ENCODE measurements at regions not wholly inside any gene's neighbourhood (a gene's known extent, or its start where the extent isn't known, plus 50 kb on each side); places are given as distances from the start of the nearest gene placed in this dataset.
A peak's percentile ranks its signal among the peaks of the same experiment; 100 is the strongest.
"Not testable (repeated sequence)": the region's sequence is repeated elsewhere in the genome, so short reads cannot be mapped to it uniquely, and the experiment has no call there.

- no peaks in the 10 kb centered on the region for H3K4me1 ChIP-seq
- no peaks in the 10 kb centered on the region for H3K27me3 ChIP-seq
- peak; percentile 1 for DNase-seq
- intact Hi-C loops (cut with DNase I; ENCODE audit: low total_unique reads): no loop called here
- no peaks in the 10 kb centered on the region for H3K36me3 ChIP-seq
- no peaks in the 10 kb centered on the region for H3K9me3 ChIP-seq
- H3K4me3 ChIP-seq: no peak overlapping the region
- TF ChIP-seq POLR2A (IDR thresholded peaks at IDR 0.05) (no peak), CTCF (IDR thresholded peaks at IDR 0.05) (no peak)
- no peak overlapping the region for H3K27ac ChIP-seq
Measured at GRCh38 chr3:127440384-127440783, 150.1 kb downstream of the TPRA1 start.

- Histone ChIP-seq H3K4me3 (no peak overlapping the region), H3K27ac (no peak overlapping the region), H3K9me3 (no peaks in the 10 kb centered on the region), H3K27me3 (no peaks in the 10 kb centered on the region), H3K36me3 (no peaks in the 10 kb centered on the region), H3K4me1 (no peaks in the 10 kb centered on the region)
- intact Hi-C loops (cut with DNase I; ENCODE audit: low total_unique reads): no loop called here
- DNase-seq: no peak
- TF ChIP-seq CTCF (IDR thresholded peaks at IDR 0.05): no peak
- no peak for TF ChIP-seq POLR2A (IDR thresholded peaks at IDR 0.05)
Measured at GRCh38 chr3:127439621-127440020, 150.9 kb downstream of the TPRA1 start.

- no peak for DNase-seq
- H3K4me1 ChIP-seq: no peaks in the 10 kb centered on the region
- no peaks in the 10 kb centered on the region for H3K9me3 ChIP-seq
- TF ChIP-seq POLR2A (IDR thresholded peaks at IDR 0.05) (no peak), CTCF (IDR thresholded peaks at IDR 0.05) (no peak)
- H3K4me3 ChIP-seq: no peak overlapping the region
- no peaks in the 10 kb centered on the region for H3K27me3 ChIP-seq
- H3K27ac ChIP-seq: no peak overlapping the region
- H3K36me3 ChIP-seq: no peaks in the 10 kb centered on the region
- intact Hi-C loops (cut with DNase I; ENCODE audit: low total_unique reads): no loop called here
Measured at GRCh38 chr3:127438951-127439350, 151.1 kb upstream of the PRR20G start.

GRCh38 chr3:127438371-127438770, 150.5 kb upstream of the PRR20G start:
- no peaks in the 10 kb centered on the region for H3K27me3 ChIP-seq
- H3K9me3 ChIP-seq: no peaks in the 10 kb centered on the region
- H3K4me3 ChIP-seq: no peak overlapping the region
- DNase-seq: no peak
- no peaks in the 10 kb centered on the region for H3K4me1 ChIP-seq
- no peak overlapping the region for H3K27ac ChIP-seq
- H3K36me3 ChIP-seq: no peaks in the 10 kb centered on the region
- intact Hi-C loops (cut with DNase I; ENCODE audit: low total_unique reads): no loop called here
- TF ChIP-seq CTCF (IDR thresholded peaks at IDR 0.05) (no peak), POLR2A (IDR thresholded peaks at IDR 0.05) (no peak)

GRCh38 chr3:127435299-127435698, 147.5 kb upstream of the PRR20G start:
- H3K4me3 ChIP-seq; H3K9me3 ChIP-seq; H3K36me3 ChIP-seq; DNase-seq; H3K27ac ChIP-seq; H3K27me3 ChIP-seq; intact Hi-C loops (cut with DNase I; ENCODE audit: low total_unique reads); H3K4me1 ChIP-seq: not testable (repeated sequence)

GRCh38 chr3:127431066-127431465, 143.2 kb upstream of the PRR20G start:
- DNase-seq: peak in 1 of 2 donors; percentile 4
- no peaks in the 10 kb centered on the region for H3K9me3 ChIP-seq
- no peak for TF ChIP-seq POLR2A (IDR thresholded peaks at IDR 0.05)
- TF ChIP-seq CTCF (IDR thresholded peaks at IDR 0.05): no peak
- no peak overlapping the region for H3K27ac ChIP-seq
- H3K4me1 ChIP-seq: no peaks in the 10 kb centered on the region
- H3K4me3 ChIP-seq: no peak overlapping the region
- intact Hi-C loops (cut with DNase I; ENCODE audit: low total_unique reads): no loop called here
- H3K27me3 ChIP-seq: peaks cover 0 to 3% of the 10 kb centered on the region in 2 donors
- H3K36me3 ChIP-seq: no peaks in the 10 kb centered on the region

Data from uterus (tissue), 3 donors.